Neural progenitor cell (in vitro differentiated cells): ENCODE measurements at regions not wholly inside any gene's neighbourhood (a gene's known extent, or its start where the extent isn't known, plus 50 kb on each side); places are given as distances from the start of the nearest gene placed in this dataset.

Experiments
- CTCF ChIP-seq: fragments of 200-600 bp; sonication (generic); IDR thresholded peaks from 2 replicates; pipeline ENCODE4 v1.5.1; 2017; ENCODE audit warnings: antibody characterized with exemption, mild to moderate bottlenecking
- EZH2phosphoT487 ChIP-seq: fragments of 200-600 bp; sonication (generic); IDR thresholded peaks from 2 replicates; pipeline ENCODE4 v1.6.1; 2017; ENCODE audit warnings: antibody characterized with exemption

GRCh38 chr17:34482730-34483129 lies 96.7 kb upstream of the TMEM132E start:
- TF ChIP-seq CTCF (no peak), EZH2phosphoT487 (no peak)
